SK-N-SH (cell line): ENCODE measurements at regions not wholly inside any gene's neighbourhood (a gene's known extent, or its start where the extent isn't known, plus 50 kb on each side); places are given as distances from the start of the nearest gene placed in this dataset.

ENCODE experiments used
- CTCF ChIA-PET: fragments of 300-600, 350-600 bp; formaldehyde crosslinking; extraction: SDS; loops from one replicate; lab custom pipeline; 2021; lab: Yijun Ruan, JAX
- POLR2A ChIA-PET: fragments of 350-600 bp; sonication (Branson Sonifier 250); formaldehyde crosslinking; extraction: SDS; loops from one replicate; lab custom pipeline; 2020; ENCODE audit warnings: antibody characterized with exemption, inconsistent platforms; lab: Yijun Ruan, JAX
- DNase-seq: peaks from one replicate; pipeline ENCODE4 v3.0.0; 2012
- H2AFZ ChIP-seq: fragments of 200-600 bp; sonication (generic); 2 replicates; pipeline ENCODE4 v1.8.1; 2016; ENCODE audit warnings: antibody characterized with exemption, mild to moderate bottlenecking, low read depth
- H3F3A ChIP-seq: fragments of 200-600 bp; sonication (generic); replicated peaks from 2 replicates; pipeline ENCODE3; 2016; ENCODE audit warnings: antibody characterized with exemption, mild to moderate bottlenecking; ENCODE audit not compliant: insufficient read depth
- H3K27ac ChIP-seq, 2 experiments: fragments of 200-500 bp in 1 of 2; fragments of 200-600 bp in 1 of 2; sonication (Bioruptor generic) in 1 of 2; sonication (generic), shearing (Covaris generic) in 1 of 2; 2 replicates each; pipeline versions ENCODE4 v1.5.1 to v1.6.1; 2014 to 2016; ENCODE audit warnings: low read depth in 2 of 2, inconsistent platforms in 1 of 2, low read length in 1 of 2, mild to moderate bottlenecking in 1 of 2, mixed read lengths in 1 of 2
- H3K27me3 ChIP-seq: fragments of 200-600 bp; sonication (generic), shearing (Covaris generic); 2 replicates; pipeline ENCODE4 v1.6.1; 2016; ENCODE audit warnings: mixed run types; ENCODE audit not compliant: insufficient read depth
- H3K36me3 ChIP-seq, 2 experiments: fragments of 200-500 bp in 1 of 2; fragments of 200-600 bp in 1 of 2; sonication (Bioruptor generic) in 1 of 2; sonication (generic) in 1 of 2; replicated peaks in 1 of 2; 2 replicates each; pipeline versions ENCODE3 to v1.5.1; 2014 to 2016; ENCODE audit warnings: low read length in 1 of 2, mild to moderate bottlenecking in 1 of 2; ENCODE audit not compliant: insufficient read depth in 2 of 2, control insufficient read depth in 1 of 2
- H3K4me1 ChIP-seq, 2 experiments: fragments of 200-500 bp in 1 of 2; fragments of 200-600 bp in 1 of 2; sonication (Bioruptor generic) in 1 of 2; sonication (generic), shearing (Covaris generic) in 1 of 2; 2 replicates each; pipeline versions ENCODE4 v1.5.1 to v1.6.1; 2014 to 2016; ENCODE audit warnings: low read depth in 1 of 2, low read length in 1 of 2, mixed run types in 1 of 2; ENCODE audit not compliant: insufficient read depth in 2 of 2, control insufficient read depth in 1 of 2
- H3K4me2 ChIP-seq: fragments of 200-600 bp; sonication (generic), shearing (Covaris generic); 2 replicates; pipeline ENCODE4 v1.6.1; 2017; ENCODE audit warnings: mixed run types
- H3K4me3 ChIP-seq, 2 experiments: fragments of 200-500 bp in 1 of 2; fragments of 200-600 bp in 1 of 2; sonication (Bioruptor generic) in 1 of 2; sonication (generic), shearing (Covaris generic) in 1 of 2; 2 replicates each; pipeline versions ENCODE4 v1.5.1 to v1.8.1; 2014 to 2016; ENCODE audit warnings: low read depth in 2 of 2, inconsistent platforms in 1 of 2, low read length in 1 of 2, mild to moderate bottlenecking in 1 of 2, mixed read lengths in 1 of 2, moderate library complexity in 1 of 2
- H3K79me2 ChIP-seq: fragments of 200-600 bp; sonication (generic); 2 replicates; pipeline ENCODE4 v1.8.1; 2017; ENCODE audit warnings: mild to moderate bottlenecking; ENCODE audit not compliant: insufficient read depth
- H3K9ac ChIP-seq: fragments of 200-600 bp; sonication (generic); 2 replicates; pipeline ENCODE4 v1.6.1; 2017; ENCODE audit warnings: mixed run types
- H3K9me2 ChIP-seq: fragments of 200-600 bp; sonication (generic); 2 replicates; pipeline ENCODE4 v1.6.1; 2017; ENCODE audit warnings: mixed run types
- H3K9me3 ChIP-seq: fragments of 200-600 bp; sonication (generic); 2 replicates; pipeline ENCODE4 v1.6.1; 2017; ENCODE audit warnings: mixed run types, mild to moderate bottlenecking, moderate library complexity
- H4K20me1 ChIP-seq: fragments of 200-600 bp; sonication (generic); 2 replicates; pipeline ENCODE4 v1.6.1; 2017; ENCODE audit warnings: mild to moderate bottlenecking, mixed run types; ENCODE audit not compliant: insufficient read depth
- ELF1 ChIP-seq: IDR thresholded peaks from 2 replicates; pipeline ENCODE4 v1.4.0; 2012
- GABPA ChIP-seq: IDR thresholded peaks from 2 replicates; pipeline ENCODE4 v1.4.0; 2012; ENCODE audit warnings: low read depth, mild to moderate bottlenecking
- JUND ChIP-seq: IDR thresholded peaks from 2 replicates; pipeline ENCODE4 v1.4.0; 2012
- MEF2A ChIP-seq: IDR thresholded peaks from 2 replicates; pipeline ENCODE4 v1.4.0; 2012; ENCODE audit warnings: low read depth, borderline replicate concordance
- NFIC ChIP-seq: IDR thresholded peaks from 2 replicates; pipeline ENCODE4 v1.4.0; 2012; ENCODE audit warnings: borderline replicate concordance
- RFX5 ChIP-seq: IDR thresholded peaks from 2 replicates; pipeline ENCODE4 v1.6.1; 2012; ENCODE audit warnings: mild to moderate bottlenecking, improper control_type of control experiment, low read length
- RXRA ChIP-seq: IDR thresholded peaks from 2 replicates; pipeline ENCODE4 v1.4.0; 2012; ENCODE audit warnings: low read depth, mild to moderate bottlenecking, borderline replicate concordance
- SMC3 ChIP-seq: IDR thresholded peaks from 2 replicates; pipeline ENCODE4 v1.6.1; 2012; ENCODE audit warnings: low read depth, low read length, improper control_type of control experiment
- TAF1 ChIP-seq: IDR thresholded peaks from 2 replicates; pipeline ENCODE4 v1.6.1; 2012; ENCODE audit warnings: low read depth, mild to moderate bottlenecking, low read length, moderate library complexity, borderline replicate concordance
- TCF12 ChIP-seq: IDR thresholded peaks from 2 replicates; pipeline ENCODE4 v1.4.0; 2012
- USF2 ChIP-seq: fragments of 150-350 bp; IDR thresholded peaks from 2 replicates; pipeline ENCODE4 v1.6.1; 2017; ENCODE audit warnings: antibody characterized with exemption, low read length, low read depth, borderline replicate concordance
- WGBS: methylation state at CpG from one replicate; pipeline ENCODE4 v1.1.6; 2017; ENCODE audit warnings: low lambda C conversion rate; 5-methylcytosine and 5-hydroxymethylcytosine counted together
- TF ChIP-seq, protein P1 (sequence below): IDR thresholded peaks from 2 replicates; pipeline ENCODE4 v1.4.0; 2012; ENCODE audit warnings: low read depth, borderline replicate concordance
- TF ChIP-seq, protein P2 (sequence below): IDR thresholded peaks from 2 replicates; pipeline ENCODE4; 2012
- TF ChIP-seq, protein P3 (sequence below): IDR thresholded peaks from 2 replicates; pipeline ENCODE4 v1.6.1; 2012; ENCODE audit warnings: mild to moderate bottlenecking, low read depth, low read length, moderate library complexity

DNA sequence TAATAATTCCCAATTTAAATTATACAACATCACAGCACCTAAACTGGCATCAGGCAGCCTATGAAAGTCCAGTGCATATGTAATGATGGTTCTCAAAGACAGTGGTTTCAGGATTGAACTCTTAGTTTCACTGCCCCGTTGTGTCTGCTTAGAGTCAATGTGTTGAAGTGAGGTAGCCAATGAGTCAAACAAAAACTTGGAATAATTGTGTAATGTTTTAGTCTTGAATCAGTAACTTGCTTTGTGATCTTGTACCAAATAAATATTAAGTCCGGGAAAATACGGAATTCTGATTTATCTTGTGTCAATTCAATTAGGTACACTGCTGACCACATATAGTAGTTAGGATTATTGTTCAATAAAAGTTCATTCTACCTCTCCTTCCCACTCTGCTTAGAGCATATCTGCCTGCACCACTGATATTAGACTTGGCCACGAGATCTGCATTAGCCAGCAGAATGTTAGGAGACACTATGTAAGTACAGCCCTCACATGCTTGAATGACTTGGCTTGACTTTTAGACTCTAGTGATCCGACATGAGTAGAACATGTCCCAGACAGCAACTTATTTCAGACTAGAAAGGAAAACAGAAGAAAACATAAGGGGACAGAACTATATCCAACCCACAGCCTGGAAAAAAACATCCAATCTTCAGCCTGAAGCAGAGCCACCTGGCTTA is 441.5 kb upstream of the PTGER4 start:
- Histone ChIP-seq H3K36me3 (no peaks in the 10 kb centered on the region), H3K4me2 (no peak overlapping the region), H3K4me1 (no peaks in the 10 kb centered on the region), H3F3A (no peaks in the 10 kb centered on the region), H3K4me3 (no peak overlapping the region), H3K27ac (no peak overlapping the region), H4K20me1 (no peaks in the 10 kb centered on the region), H3K9me2 (no peaks in the 10 kb centered on the region), H3K9me3 (no peaks in the 10 kb centered on the region; the same call in 1 of the 2 replicates), H3K79me2 (no peaks in the 10 kb centered on the region), H2AFZ (no peak overlapping the region), H3K27me3 (no peaks in the 10 kb centered on the region), H3K9ac (no peak overlapping the region)
- TF ChIP-seq GABPA: no peak
- TF ChIP-seq USF2: no peak
- TF ChIP-seq TCF12: no peak
- no peak for TF ChIP-seq MEF2A
- TF ChIP-seq, protein P1, sequence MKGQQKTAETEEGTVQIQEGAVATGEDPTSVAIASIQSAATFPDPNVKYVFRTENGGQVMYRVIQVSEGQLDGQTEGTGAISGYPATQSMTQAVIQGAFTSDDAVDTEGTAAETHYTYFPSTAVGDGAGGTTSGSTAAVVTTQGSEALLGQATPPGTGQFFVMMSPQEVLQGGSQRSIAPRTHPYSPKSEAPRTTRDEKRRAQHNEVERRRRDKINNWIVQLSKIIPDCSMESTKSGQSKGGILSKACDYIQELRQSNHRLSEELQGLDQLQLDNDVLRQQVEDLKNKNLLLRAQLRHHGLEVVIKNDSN: no peak
- TF ChIP-seq JUND: no peak
- no peak for DNase-seq
- WGBS: 8% methylated on average over 5 of the region's 5 CpGs
- ChIA-PET POLR2A (no interaction called here), CTCF (no interaction called here)

DNA sequence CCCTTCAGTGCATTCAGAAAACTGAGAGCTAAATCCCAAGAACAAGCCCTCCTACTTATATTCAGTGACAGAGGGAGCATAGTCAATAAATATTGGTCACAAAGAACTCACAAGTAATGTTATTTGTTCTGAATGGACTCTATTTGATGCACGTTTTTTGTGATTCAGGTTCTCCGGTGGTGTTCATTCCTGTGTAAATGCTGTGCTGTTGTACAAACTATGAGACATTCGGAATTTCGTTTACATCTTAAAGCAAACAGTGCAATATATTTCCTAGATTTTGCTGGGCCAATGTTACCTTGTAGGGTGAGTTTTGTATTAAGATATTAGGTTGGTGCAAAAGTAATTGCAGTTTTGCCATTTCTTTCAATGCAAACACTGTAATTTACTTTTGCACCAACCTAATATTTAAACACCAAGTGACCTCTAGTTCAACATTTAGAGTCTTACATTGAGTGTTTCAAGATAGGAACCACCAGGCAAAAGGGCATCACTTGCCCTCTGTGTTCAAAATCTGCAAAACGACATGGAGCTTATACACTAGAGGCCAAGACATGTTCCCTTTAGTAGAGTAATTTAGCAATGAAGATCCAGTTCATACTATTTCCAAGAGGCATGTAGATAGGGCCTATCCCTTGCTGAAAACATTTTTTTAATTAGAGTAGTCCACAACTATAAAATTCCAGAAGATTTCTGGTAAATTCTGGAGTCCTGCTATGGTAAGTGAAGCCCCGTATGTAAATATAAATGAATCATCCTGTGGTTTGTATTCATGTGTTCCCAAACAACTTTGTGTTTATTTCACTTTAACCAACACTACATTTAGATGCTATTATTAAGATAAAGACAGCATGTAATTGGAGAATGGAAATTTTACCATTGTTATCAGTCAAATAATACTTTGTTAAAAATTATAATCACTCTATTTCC is 444.0 kb upstream of the PTGER4 start:
- WGBS: 20% methylated on average over 6 of the region's 6 CpGs
- Histone ChIP-seq H3K4me3 (no peak overlapping the region), H3K9me2 (no peaks in the 10 kb centered on the region), H2AFZ (no peak overlapping the region), H3K79me2 (no peaks in the 10 kb centered on the region), H3F3A (no peaks in the 10 kb centered on the region), H3K4me1 (no peaks in the 10 kb centered on the region), H4K20me1 (no peaks in the 10 kb centered on the region), H3K27ac (no peak overlapping the region), H3K36me3 (no peaks in the 10 kb centered on the region), H3K4me2 (no peak overlapping the region), H3K9me3 (no peaks in the 10 kb centered on the region), H3K27me3 (no peaks in the 10 kb centered on the region), H3K9ac (no peak overlapping the region)
- ChIA-PET CTCF (no interaction called here), POLR2A (no interaction called here)
- no peak for DNase-seq
- no peak for TF ChIP-seq SMC3
- no peak for TF ChIP-seq RFX5
- TF ChIP-seq, protein P1: no peak
- TF ChIP-seq, protein P2, sequence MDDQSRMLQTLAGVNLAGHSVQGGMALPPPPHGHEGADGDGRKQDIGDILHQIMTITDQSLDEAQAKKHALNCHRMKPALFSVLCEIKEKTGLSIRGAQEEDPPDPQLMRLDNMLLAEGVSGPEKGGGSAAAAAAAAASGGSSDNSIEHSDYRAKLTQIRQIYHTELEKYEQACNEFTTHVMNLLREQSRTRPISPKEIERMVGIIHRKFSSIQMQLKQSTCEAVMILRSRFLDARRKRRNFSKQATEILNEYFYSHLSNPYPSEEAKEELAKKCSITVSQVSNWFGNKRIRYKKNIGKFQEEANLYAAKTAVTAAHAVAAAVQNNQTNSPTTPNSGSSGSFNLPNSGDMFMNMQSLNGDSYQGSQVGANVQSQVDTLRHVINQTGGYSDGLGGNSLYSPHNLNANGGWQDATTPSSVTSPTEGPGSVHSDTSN: no peak
- TF ChIP-seq NFIC: no peak
- TF ChIP-seq, protein P3, sequence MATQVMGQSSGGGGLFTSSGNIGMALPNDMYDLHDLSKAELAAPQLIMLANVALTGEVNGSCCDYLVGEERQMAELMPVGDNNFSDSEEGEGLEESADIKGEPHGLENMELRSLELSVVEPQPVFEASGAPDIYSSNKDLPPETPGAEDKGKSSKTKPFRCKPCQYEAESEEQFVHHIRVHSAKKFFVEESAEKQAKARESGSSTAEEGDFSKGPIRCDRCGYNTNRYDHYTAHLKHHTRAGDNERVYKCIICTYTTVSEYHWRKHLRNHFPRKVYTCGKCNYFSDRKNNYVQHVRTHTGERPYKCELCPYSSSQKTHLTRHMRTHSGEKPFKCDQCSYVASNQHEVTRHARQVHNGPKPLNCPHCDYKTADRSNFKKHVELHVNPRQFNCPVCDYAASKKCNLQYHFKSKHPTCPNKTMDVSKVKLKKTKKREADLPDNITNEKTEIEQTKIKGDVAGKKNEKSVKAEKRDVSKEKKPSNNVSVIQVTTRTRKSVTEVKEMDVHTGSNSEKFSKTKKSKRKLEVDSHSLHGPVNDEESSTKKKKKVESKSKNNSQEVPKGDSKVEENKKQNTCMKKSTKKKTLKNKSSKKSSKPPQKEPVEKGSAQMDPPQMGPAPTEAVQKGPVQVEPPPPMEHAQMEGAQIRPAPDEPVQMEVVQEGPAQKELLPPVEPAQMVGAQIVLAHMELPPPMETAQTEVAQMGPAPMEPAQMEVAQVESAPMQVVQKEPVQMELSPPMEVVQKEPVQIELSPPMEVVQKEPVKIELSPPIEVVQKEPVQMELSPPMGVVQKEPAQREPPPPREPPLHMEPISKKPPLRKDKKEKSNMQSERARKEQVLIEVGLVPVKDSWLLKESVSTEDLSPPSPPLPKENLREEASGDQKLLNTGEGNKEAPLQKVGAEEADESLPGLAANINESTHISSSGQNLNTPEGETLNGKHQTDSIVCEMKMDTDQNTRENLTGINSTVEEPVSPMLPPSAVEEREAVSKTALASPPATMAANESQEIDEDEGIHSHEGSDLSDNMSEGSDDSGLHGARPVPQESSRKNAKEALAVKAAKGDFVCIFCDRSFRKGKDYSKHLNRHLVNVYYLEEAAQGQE: no peak
- no peak for TF ChIP-seq TAF1
- no peak for TF ChIP-seq ELF1
- TF ChIP-seq RXRA: no peak
